ENCODE measurements at regions not wholly inside any gene's neighbourhood (a gene's known extent, or its start where the extent isn't known, plus 50 kb on each side); places are given as distances from the start of the nearest gene placed in this dataset.

DNA sequence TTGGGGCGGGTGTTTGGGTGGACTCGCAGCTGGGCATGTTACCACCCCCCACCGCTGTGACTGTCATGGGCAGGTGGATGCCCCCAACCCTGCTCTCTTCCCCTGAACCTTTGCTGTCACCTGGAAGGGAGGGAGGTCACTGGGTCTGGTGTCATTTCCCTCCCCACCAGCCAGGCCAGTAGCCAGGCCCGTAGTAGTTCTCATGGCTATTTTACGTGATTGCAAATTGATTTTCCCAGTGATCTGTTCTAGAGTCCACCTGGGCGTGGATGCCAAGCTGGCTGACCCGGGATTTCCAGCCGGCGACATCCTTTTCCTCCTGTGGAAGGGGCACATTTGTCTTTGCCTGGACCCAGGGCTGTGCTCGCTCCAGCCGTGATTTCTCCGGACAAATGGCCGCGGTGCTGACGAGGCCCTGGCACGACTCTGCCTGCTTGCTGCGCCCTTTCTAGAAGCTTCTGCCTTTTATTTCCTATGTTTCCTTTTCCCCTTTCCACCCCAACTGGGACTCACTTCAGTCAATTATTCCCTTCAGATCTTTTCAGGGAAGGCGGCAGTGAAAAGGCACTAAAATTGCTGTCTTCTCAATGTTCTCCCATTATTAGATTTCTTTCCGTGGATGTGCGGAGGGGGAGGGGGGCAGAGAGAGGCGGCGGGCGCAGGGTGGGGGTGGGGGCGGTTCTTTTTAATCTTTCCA lies 226.9 kb upstream of the CIBAR2 start:
- WGBS (ENCODE audit: extremely low coverage, insufficient read length, low lambda C conversion rate): no CpG with 5 or more reads among the region's 24 CpGs
- peaks cover 23 to 31% of the 10 kb centered on the region in 2 experiments for H3K4me1 Mint-ChIP-seq

More for the DNA sequence above, 226.9 kb upstream of the CIBAR2 start:
- Histone ChIP-seq H3K23ac (ENCODE audit: insufficient read length, low read depth, low read length) (no peak overlapping the region), H3K9me3 (ENCODE audit: control insufficient read depth, low read depth, low read length) (no peaks in the 10 kb centered on the region), H2BK12ac (ENCODE audit: insufficient read length, low read depth, low read length) (no peak overlapping the region), H2BK15ac (ENCODE audit: low read depth, low read length) (no peak overlapping the region), H3K9ac (ENCODE audit: extremely low read depth, insufficient read length, low read length) (no peak overlapping the region), H3K27ac (ENCODE audit: insufficient read length, low read depth, low read length) (no peak overlapping the region), H3K4ac (ENCODE audit: low read depth, low read length) (no peak overlapping the region), H4K91ac (ENCODE audit: insufficient read length, low read depth, low read length) (no peak overlapping the region), H3K4me1 (ENCODE audit: insufficient read depth, low read length) (peaks cover 4% of the 10 kb centered on the region), H3K4me2 (ENCODE audit: insufficient read depth, insufficient read length, low read length) (no peak overlapping the region), H2AK5ac (ENCODE audit: insufficient read length, low read length) (no peak overlapping the region), H2AFZ (ENCODE audit: low read length) (no peak overlapping the region), H3K79me1 (ENCODE audit: insufficient read depth, low read depth, low read length, poor library complexity, severe bottlenecking) (no peaks in the 10 kb centered on the region), H4K8ac (replicated peaks; ENCODE audit: insufficient read length, low read depth, low read length) (no peak overlapping the region), H3K56ac (ENCODE audit: insufficient read length, low read depth, low read length) (no peak overlapping the region), H2BK120ac (ENCODE audit: low read depth, low read length, poor library complexity, severe bottlenecking) (no peak overlapping the region), H3K23me2 (ENCODE audit: insufficient read length, low read depth, low read length, poor library complexity, severe bottlenecking) (peaks cover 12% of the 10 kb centered on the region), H3T11ph (ENCODE audit: low read length) (no peak overlapping the region), H3K18ac (ENCODE audit: insufficient read length, low read depth, low read length) (no peak overlapping the region), H2BK20ac (ENCODE audit: low read depth, low read length, poor library complexity, severe bottlenecking) (no peak overlapping the region), H2BK5ac (ENCODE audit: insufficient read length, low read length) (no peak overlapping the region), H3K27me3 (ENCODE audit: insufficient read depth, low read length) (peaks cover 6% of the 10 kb centered on the region; the same call in 1 of the 2 replicates), H4K5ac (ENCODE audit: insufficient read length, low read depth, low read length) (no peak overlapping the region), H4K20me1 (ENCODE audit: control insufficient read depth, insufficient read depth, insufficient read length) (peaks cover 2% of the 10 kb centered on the region), H3K79me2 (ENCODE audit: insufficient read depth, low read length) (no peaks in the 10 kb centered on the region; the same call in 1 of the 2 replicates), H3K14ac (ENCODE audit: insufficient read depth, low read length) (no peak overlapping the region)
- H3K9me3 Mint-ChIP-seq: no peaks in the 10 kb centered on the region; a peak in 1 of 5 replicates
- H3K4me3 Mint-ChIP-seq: no peak overlapping the region
- no peak for DNase-seq
- peaks cover 0 to 3% (median 2%) of the 10 kb centered on the region in 3 experiments; a peak in 2 of 7 replicates for H3K36me3 Mint-ChIP-seq (ENCODE audit: insufficient read depth in 1 of 3, low read depth in 3 of 3)
- H3K27ac Mint-ChIP-seq: peak overlapping the region in 1 of 3 experiments; percentile 62; a peak in 1 of 7 replicates
- H3K27me3 Mint-ChIP-seq (ENCODE audit: low read depth): peaks cover 76% of the 10 kb centered on the region
- TF ChIP-seq, protein P1, sequence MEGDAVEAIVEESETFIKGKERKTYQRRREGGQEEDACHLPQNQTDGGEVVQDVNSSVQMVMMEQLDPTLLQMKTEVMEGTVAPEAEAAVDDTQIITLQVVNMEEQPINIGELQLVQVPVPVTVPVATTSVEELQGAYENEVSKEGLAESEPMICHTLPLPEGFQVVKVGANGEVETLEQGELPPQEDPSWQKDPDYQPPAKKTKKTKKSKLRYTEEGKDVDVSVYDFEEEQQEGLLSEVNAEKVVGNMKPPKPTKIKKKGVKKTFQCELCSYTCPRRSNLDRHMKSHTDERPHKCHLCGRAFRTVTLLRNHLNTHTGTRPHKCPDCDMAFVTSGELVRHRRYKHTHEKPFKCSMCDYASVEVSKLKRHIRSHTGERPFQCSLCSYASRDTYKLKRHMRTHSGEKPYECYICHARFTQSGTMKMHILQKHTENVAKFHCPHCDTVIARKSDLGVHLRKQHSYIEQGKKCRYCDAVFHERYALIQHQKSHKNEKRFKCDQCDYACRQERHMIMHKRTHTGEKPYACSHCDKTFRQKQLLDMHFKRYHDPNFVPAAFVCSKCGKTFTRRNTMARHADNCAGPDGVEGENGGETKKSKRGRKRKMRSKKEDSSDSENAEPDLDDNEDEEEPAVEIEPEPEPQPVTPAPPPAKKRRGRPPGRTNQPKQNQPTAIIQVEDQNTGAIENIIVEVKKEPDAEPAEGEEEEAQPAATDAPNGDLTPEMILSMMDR (conservative IDR thresholded peaks at IDR 0.05): no peak

Measured in H9 (cell line).